GM18505 (cell line): ENCODE measurements at regions not wholly inside any gene's neighbourhood (a gene's known extent, or its start where the extent isn't known, plus 50 kb on each side); places are given as distances from the start of the nearest gene placed in this dataset.

Experiments used
- ATAC-seq: cut with Tn5 transposase; IDR thresholded peaks from one replicate; pipeline ENCODE4 v1.9.1; 2021; ENCODE audit not compliant: unreplicated experiment
- POLR2A ChIP-seq: IDR thresholded peaks from 4 replicates; pipeline ENCODE4 v1.6.1; 2011; ENCODE audit warnings: borderline replicate concordance; ENCODE audit not compliant: insufficient read depth, insufficient read length; ENCODE audit errors: extremely low read depth

GRCh38 chrX:95218976-95219375, 1465.7 kb upstream of the DIAPH2 start:
- no peak for TF ChIP-seq POLR2A
- ATAC-seq: no peak

DNA sequence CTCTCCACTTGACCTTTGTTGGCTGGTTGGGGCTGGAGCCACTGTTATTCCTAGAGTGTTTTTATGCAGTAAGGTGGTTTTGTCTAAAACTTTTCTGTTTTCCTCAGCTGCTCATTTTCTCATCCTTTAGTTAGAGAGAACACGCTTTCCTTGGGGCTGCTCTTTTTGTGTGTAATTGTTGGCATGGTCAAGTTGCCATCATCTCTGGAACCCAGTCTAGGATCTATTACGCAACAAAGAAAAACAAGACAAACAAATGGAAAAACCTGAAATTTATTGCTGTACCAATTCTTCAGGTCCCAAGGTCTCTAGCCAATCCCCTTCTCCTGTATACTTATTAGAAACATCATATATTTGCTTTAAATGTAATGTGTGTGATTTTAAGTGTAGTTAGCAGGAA, 1436.3 kb upstream of the DIAPH2 start:
- ATAC-seq: no peak
- TF ChIP-seq POLR2A: no peak

GRCh38 chrX:95290455-95290854, 1394.2 kb upstream of the DIAPH2 start:
- no peak for TF ChIP-seq POLR2A

GRCh38 chrX:95291561-95291960, 1393.1 kb upstream of the DIAPH2 start:
- no peak for ATAC-seq
- TF ChIP-seq POLR2A: no peak

More at GRCh38 chrX:95290455-95290854, 1394.2 kb upstream of the DIAPH2 start:
- ATAC-seq: no peak

GRCh38 chrX:95318882-95319281, 1365.8 kb upstream of the DIAPH2 start:
- no peak for TF ChIP-seq POLR2A
- ATAC-seq: no peak

DNA sequence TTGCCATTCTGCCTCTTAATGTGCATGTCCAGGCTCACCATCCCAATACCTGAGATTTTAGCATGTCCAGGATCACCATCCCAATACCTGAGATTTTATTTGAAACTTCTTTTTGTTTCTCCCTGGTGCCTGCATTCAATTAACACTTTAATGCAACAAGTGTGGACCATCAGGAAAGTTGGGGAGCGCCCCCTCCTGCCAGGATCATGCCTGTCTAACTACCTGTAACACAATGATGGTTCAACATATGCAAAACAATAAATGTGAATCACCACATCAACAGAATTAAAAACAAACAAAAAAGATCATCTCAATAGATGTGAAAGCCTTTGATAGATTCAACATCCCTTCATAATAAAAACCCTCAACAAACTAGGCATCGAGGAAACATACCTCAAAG, 1359.5 kb upstream of the DIAPH2 start:
- TF ChIP-seq POLR2A: no peak
- ATAC-seq: no peak

DNA sequence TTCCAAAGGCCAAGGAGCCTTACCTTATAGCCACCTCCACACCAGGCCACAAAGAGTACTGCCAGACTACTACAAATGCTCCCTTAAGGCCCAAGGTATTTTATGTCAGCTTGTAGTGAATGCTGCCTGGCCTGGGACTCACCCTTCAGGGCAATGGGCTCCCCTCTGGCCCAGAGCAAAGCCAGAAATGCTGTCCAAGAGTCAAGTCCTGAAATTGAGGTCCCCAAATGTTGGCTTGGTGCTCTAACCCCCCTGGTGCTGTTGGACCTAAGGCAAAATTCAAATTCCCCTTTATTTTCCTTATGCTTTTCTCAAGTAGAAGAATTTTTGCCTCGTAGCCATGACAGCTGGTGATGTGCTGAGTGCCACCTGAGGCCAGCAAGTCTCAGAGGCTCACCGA, 1354.3 kb upstream of the DIAPH2 start:
- no peak for ATAC-seq
- no peak for TF ChIP-seq POLR2A

DNA sequence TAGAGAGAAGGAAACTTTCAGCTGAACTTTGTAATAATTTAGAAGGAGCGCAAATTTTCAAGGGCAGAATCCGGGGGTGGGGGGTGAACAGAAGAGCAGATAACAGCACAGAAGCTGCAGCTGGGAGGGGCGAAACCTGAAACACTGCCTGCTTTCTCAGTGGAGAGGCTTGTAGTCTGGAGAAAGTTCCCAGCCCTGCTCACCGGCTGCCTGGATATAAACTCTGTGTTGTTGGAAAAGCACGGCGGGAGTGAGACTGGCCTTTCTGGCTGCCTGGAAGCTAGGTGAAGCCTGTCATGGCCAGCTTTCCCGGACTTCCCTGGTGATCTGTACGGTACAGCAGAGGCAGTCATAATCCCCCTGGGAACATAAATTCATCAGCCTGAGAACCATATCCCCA, 1352.1 kb upstream of the DIAPH2 start:
- TF ChIP-seq POLR2A: no peak
- ATAC-seq: no peak

- no peak for TF ChIP-seq POLR2A
- no peak for ATAC-seq
These were observed 1337.8 kb upstream of the DIAPH2 start for GRCh38 chrX:95346856-95347255.

DNA sequence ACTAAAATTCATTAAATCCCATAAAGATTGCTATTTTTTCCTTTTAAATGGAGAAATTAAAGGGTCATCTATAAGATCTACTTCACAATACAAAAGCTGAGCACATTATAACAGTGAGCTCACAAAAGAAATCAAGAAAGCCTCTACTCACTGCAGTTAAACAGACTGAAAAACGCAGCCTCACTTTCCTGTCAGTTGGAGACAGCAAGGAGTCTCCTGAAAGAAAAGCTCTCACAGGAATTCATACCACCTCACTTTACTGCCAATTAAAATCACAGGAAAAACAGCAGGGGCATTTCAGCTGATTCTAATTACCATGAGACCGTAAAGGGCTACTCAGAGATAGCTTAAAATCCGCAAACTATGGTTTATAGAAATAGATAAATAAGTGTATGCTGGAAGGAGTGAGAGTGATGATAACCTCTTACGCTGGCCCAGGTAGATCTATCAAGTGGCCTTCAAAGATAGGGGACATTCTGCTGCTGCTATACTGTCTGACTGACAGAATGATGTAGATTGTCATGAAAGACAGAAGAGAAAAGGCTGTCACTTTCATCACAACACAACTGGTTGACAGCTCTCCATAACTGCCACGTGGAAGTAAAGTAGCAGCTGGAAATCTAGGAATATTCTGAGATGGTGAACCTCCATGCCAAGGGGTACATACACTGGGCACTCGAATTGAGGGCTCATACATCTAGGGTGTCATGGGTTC, 1333.7 kb upstream of the DIAPH2 start:
- ATAC-seq: no peak
- no peak for TF ChIP-seq POLR2A

GRCh38 chrX:95367286-95367685, 1317.4 kb upstream of the DIAPH2 start:
- no peak for TF ChIP-seq POLR2A
- no peak for ATAC-seq

GRCh38 chrX:95382799-95383198, 1301.8 kb upstream of the DIAPH2 start:
- no peak for ATAC-seq
- no peak for TF ChIP-seq POLR2A

DNA sequence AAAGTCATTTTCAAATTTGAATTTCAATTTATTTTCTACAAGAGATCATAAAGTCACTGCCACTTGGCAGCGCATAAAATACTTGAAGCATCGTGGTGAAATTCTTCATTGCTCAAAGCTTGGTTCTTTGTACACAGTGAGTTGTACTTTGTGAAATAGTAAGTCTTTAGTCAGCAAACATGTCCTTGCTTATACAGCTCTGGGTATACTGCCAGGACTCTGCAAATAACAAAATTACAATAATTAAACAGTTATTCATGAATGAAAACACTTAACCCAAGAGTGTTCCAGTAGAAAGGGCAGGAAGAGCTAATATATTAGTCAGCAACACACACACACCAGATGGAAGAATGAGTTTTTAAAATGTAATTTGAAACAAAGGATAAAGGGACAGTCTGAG, 1300.9 kb upstream of the DIAPH2 start:
- no peak for TF ChIP-seq POLR2A
- ATAC-seq: no peak

- no peak for ATAC-seq
- TF ChIP-seq POLR2A: no peak
These were observed 1257.3 kb upstream of the DIAPH2 start for GRCh38 chrX:95427389-95427788.

DNA sequence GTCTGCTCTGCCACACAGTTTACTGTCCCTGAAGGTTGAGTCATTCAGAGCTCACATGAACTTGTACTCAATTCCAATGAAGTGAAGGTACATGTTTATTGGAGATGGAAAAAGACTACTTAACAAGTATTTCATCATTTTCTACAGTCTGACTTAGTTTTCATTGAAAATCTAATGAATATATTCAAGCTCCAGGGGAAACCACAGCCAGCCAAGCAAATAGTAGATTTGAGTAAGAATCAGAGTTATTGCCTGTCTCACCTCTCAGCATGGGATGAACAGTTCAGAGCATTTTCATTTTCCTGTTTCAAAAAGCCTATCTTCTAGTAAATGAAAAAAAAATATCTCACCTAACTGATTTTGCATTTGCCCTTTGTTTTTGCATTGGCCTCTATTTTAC, 1249.4 kb upstream of the DIAPH2 start:
- ATAC-seq: no peak
- TF ChIP-seq POLR2A: no peak

- no peak for TF ChIP-seq POLR2A
- no peak for ATAC-seq
These were observed 1242.8 kb upstream of the DIAPH2 start for GRCh38 chrX:95441836-95442235.

- no peak for TF ChIP-seq POLR2A
These were observed 1199.9 kb upstream of the DIAPH2 start for GRCh38 chrX:95484781-95485180.

More at GRCh38 chrX:95484781-95485180, 1199.9 kb upstream of the DIAPH2 start:
- ATAC-seq: no peak
